AG10803 (cell line): ENCODE measurements at regions not wholly inside any gene's neighbourhood (a gene's known extent, or its start where the extent isn't known, plus 50 kb on each side); places are given as distances from the start of the nearest gene placed in this dataset.
"Not testable (repeated sequence)": the region's sequence is repeated elsewhere in the genome, so short reads cannot be mapped to it uniquely, and the experiment has no call there.

Experiments
- DNase-seq: peaks from one replicate; pipeline ENCODE4 v3.0.0; 2010; ENCODE audit warnings: low read depth
- H3K4me3 ChIP-seq: 2 replicates; pipeline ENCODE4 v1.5.1; 2011; ENCODE audit warnings: mild to moderate bottlenecking, low read length, control low read depth
- TF ChIP-seq, protein P1 (sequence below): conservative IDR thresholded peaks from 2 replicates; pipeline ENCODE4 v1.5.1; 2011; ENCODE audit warnings: mild to moderate bottlenecking, low read length, control low read depth, inconsistent platforms

DNA sequence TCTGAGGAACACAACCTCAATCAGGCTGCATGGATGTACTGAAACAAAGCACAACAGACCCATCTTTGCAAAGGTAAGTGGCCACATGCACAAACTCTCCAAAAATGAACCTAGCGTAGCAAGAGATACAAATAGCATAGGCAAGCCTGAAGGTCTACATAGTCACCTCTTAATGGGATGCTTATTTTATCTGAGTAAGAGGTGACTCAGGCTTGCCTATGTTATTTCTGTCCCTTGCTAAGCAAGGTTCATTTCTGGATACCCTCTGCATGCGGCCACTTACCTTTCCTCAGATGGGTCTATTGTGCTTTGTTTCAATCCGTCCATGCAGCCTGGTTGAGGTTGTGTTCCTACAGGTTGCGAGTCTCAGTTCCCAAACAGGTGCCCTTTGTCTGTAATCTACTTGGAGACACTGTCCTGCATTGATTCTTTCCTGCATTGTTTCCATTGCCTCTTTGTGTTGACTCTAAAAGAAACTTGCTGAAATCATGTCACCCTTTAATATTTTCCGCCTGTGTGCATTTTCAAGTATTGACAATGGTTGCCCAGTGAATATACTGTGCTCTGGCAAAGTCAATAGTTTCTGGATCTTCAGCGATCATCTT lies 291.8 kb upstream of the LYZL1 start:
- no peak overlapping the region for H3K4me3 ChIP-seq
- TF ChIP-seq, protein P1, sequence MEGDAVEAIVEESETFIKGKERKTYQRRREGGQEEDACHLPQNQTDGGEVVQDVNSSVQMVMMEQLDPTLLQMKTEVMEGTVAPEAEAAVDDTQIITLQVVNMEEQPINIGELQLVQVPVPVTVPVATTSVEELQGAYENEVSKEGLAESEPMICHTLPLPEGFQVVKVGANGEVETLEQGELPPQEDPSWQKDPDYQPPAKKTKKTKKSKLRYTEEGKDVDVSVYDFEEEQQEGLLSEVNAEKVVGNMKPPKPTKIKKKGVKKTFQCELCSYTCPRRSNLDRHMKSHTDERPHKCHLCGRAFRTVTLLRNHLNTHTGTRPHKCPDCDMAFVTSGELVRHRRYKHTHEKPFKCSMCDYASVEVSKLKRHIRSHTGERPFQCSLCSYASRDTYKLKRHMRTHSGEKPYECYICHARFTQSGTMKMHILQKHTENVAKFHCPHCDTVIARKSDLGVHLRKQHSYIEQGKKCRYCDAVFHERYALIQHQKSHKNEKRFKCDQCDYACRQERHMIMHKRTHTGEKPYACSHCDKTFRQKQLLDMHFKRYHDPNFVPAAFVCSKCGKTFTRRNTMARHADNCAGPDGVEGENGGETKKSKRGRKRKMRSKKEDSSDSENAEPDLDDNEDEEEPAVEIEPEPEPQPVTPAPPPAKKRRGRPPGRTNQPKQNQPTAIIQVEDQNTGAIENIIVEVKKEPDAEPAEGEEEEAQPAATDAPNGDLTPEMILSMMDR: no peak
- DNase-seq: no peak

DNA sequence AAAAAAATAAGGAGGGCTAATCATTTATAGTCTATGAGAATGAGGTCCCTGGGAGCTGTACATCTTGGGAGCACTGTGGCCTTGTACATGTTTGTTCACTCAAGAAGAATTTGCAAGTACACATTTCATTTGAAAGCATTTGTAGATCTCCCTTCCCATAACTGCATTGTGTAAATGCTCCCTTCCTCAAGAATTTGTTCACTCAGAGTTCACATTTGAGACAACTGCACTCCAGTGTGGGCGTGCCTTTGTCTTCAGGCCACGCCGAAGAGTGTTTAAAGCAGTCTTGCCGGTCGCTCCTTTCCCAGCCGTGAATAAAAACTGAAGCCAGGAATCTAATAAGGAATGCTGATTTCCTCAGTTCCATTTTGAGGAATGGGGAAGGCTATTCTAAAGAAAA lies 291.1 kb upstream of the LYZL1 start:
- no peak for DNase-seq
- TF ChIP-seq, protein P1: no peak
- no peak overlapping the region for H3K4me3 ChIP-seq

DNA sequence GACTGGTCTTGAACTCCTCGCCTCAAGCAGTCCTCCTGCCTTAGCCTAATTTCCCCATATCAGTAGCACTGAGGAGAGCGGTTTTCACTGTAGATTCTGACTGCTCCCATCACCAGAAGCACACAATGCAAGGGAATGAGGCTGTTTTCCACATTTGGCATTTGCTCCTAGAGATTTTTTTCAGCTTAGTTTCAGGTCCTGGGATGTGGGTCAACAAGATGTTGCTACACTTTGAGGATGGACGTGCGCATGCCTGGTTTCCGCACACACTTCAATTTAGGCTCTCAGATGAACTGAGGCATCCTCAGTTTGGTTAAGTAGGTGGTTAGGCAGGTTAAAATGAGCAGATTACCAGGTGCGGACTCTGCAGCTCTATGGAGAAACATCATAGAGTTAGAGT lies 287.1 kb upstream of the LYZL1 start:
- DNase-seq: no peak
- no peak overlapping the region for H3K4me3 ChIP-seq
- TF ChIP-seq, protein P1: no peak

DNA sequence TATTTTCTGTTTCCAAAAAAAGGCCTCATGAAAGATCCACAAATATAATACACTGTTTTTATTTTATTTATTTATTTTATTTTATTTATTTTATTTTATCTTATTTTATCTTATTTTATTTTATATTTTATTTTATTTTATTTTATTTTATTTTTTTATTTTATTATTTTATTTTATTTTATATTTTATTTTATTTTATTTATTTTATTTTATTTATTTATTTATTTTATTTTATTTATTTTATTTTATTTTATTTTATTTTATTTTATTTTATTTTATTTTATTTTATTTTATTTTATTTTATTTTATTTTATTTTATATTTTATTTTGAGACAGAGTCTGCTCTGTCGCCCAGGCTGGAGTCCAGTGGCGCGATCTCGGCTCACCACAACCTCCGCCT lies 285.9 kb upstream of the LYZL1 start:
- H3K4me3 ChIP-seq, DNase-seq: not testable (repeated sequence)

DNA sequence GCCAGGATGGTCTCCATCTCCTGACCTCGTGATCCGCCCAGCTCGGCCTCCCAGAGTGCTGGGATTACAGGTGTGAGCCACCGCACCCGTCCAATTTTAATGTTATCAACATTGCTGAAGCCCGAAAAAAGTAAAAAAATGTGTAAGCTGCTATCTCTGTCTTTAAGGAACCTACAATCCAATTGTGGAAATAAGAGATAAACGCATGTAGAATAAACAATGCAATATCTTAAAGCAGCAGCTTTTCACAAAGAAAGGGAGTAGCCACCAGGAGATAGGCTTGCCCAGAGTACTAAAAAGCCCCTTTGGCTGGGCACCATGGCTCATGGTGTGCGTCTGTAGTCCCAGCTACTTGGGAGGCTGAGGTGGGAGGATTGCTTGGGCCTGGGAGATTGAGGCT lies 282.9 kb upstream of the LYZL1 start:
- no peak for DNase-seq
- no peak overlapping the region for H3K4me3 ChIP-seq
- TF ChIP-seq, protein P1: no peak

DNA sequence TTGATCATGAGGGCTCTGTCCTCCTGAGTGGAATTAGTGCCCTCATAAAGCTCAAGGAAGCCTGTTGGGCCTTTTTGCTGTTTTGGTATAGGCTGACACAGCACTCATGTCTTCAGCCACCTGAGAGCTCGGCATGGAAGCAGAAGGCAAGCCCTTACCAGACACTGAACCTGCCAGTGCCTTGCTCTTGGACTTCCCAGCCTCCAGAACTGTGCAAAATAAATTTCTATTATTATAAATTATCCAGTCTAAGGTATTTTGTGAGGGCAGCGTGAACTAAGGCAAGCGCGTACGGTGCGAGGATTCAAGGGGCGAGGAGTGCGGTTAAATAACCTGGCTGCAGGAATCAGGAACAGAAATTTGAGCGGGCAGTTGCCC lies 281.5 kb upstream of the LYZL1 start:
- TF ChIP-seq, protein P1: no peak
- H3K4me3 ChIP-seq: no peak overlapping the region
- DNase-seq: no peak

DNA sequence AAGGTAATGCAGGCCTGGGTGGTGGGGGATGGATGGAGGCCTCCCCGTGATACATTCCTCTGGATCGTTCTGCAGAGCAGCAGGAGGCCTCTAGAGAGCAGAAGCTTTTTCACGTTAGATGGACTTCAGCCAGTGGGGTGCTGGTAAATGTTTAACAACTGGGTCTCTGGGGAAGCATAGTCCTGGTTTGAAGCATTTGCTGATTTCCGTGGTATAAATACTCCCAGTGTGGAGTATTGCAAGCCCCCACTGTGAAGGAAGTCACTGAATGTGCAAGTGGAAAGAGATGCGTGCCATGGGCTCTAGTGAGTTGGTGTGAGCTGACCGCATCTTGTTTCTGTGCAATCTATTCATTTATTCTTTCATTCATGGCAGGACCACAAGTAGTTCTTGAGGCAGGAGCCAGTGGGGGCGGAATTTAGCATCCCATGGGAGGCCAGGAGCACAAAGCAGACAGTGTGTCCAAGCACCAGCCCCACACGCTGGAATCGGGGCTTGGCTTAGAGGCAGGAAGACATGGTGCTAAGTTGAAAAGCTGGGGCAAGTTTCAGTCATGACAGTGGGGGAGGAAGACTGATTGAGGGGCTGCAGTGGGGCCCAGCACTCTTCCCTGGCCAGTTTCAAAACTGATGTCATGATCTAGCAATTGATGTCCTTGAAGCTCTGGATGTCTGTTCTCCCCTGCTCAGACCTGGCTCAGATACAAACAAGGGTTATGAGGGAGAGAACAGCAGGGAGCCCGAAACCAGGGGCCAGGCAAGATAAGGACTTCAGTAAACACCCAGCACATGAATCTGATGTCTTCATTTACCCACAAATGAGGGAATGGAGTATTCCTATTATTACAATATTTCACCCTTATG lies 280.9 kb upstream of the LYZL1 start:
- TF ChIP-seq, protein P1: no peak
- H3K4me3 ChIP-seq: no peak overlapping the region
- DNase-seq: no peak
